ENCODE measurements at regions not wholly inside any gene's neighbourhood (a gene's known extent, or its start where the extent isn't known, plus 50 kb on each side); places are given as distances from the start of the nearest gene placed in this dataset.

DNA sequence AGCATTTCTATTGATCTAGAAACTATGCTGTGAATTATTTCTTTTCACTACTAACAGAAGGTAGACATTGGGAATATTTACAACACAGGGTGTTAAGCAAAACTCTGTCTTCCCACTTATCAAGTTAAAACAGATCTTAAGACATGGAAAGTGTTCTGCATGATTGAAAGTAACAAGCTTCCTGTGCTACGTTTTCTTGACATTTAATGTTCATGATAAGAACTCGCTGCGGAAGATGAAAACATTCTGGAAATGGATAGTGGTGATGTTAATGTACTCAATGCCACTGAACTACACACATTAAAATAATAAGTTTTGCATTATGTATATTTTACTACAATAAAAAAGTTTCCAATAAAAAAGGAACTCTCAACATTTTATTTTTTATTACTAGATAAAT is 74.4 kb upstream of the SCN7A start:
- in situ Hi-C loops (cut with HindIII; ENCODE audit: low sequenced_read_pairs): no loop called here

DNA sequence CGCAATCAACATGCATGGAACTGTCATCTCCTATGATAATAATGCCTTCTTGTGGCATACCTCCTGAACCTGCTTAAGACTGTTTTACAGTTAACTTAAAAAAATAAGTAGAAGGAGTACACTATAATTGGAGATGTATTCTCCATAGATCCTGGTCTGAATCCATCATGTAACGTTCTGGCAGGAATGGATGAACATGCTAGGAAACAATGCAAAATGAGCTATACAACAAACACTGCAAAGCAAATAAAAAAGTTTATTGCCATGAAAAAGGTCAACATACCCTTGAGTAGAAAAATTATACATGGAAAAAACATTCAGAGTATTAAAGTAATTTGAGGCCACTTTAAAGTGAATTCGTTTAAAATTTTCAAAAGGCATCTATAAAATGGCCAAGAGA is 71.5 kb upstream of the SCN7A start:
- in situ Hi-C loops (cut with HindIII; ENCODE audit: low sequenced_read_pairs): no loop called here

DNA sequence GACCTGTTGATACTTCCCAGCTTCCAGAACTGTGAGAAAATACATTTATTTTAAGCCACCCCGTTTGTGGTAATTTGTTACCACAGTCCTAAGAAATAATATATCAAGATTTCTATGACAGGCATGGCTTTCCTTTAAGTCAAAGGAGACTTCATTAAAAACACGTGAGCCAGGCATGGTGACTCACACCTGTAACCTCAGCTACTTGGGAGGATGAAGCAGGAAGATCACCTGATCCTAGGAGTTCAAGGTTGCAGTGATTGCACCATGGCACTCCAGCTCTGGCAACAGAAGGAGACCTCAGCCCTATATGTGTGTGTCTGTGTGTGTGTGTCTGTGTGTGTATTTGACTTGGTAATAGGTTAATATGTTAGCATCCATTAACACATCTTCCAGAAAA is 69.8 kb upstream of the SCN7A start:
- in situ Hi-C loops (cut with HindIII; ENCODE audit: low sequenced_read_pairs): no loop called here

DNA sequence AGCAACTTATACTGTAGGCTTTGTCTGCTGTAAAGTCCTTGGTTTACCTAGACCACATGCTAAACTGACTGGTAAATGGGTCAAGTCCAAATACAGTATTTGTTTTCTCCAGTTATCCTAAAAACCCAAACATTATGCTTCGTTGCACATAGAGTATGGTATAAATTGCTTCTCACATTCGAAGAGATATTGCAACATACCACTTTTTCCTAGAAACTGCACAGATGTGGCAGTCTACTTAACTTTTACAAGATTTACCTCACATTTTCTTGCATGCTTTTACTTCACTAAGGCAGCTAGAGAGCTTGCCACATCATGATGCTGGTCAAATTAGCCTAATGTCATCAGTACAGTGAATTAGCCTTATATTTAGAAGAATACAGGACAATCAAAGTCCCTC is 66.0 kb upstream of the SCN7A start:
- in situ Hi-C loops (cut with HindIII; ENCODE audit: low sequenced_read_pairs): no loop called here

DNA sequence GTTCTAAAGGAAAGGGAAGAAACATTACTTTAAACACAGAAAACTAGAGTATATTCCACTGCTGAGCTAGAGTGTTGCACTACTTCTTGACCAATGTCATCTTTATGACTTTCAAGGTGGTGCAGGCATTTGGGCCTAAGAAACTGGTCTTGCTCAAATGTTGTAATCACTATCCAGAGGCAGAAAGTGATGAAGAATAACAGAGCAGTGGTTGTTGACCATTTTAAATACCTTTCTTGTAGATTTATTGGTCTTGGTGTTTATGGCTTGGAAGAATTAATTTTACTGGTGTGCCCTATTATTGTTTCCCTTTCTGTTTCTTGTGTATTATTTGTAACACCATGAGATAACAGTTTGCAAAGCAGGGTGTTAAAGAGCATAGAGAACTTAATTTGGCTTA is 56.9 kb upstream of the SCN7A start:
- in situ Hi-C loops (cut with HindIII; ENCODE audit: low sequenced_read_pairs): no loop called here

DNA sequence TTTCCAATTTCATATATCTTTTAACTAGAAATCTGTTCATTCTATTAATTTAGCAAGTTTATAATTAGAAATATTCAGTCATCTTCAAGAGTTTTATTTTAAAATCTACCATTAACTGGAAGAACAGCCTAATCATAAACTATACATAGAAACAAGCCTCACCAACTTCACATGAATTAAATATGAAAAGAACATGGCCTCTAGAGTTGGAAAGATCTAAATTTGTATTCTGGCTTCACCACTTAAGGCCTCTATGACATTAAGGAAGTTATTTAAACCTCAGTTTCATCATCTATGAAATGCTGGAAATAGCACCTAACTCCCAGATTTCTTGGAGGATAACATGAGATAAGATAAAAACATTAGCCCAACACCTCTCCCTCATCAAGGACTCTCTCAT is 51.4 kb upstream of the SCN7A start:
- in situ Hi-C loops (cut with HindIII; ENCODE audit: low sequenced_read_pairs): no loop called here

All from endothelial cell of hepatic sinusoid (primary cell).